ENCODE measurements at regions not wholly inside any gene's neighbourhood (a gene's known extent, or its start where the extent isn't known, plus 50 kb on each side); places are given as distances from the start of the nearest gene placed in this dataset.
"Not testable (repeated sequence)": the region's sequence is repeated elsewhere in the genome, so short reads cannot be mapped to it uniquely, and the experiment has no call there.

DNA sequence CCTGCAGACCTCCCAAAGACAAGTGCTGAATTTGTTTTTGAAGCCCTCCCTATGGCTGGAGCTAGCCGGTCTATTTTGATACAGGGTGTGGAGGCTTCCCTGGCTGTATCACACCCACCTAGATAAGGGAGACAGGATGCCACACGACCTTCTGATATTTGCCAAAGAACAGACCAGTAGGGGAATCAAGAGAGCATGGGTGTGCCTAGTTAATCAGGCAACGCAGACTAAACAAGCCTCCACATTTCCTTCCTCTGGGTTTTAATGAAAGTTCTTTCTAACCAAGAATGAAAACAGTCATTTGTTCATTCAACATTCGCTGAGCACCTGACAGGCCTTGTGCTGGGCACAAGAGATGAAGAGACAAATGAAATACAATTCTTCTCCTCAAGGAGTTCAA lies 446.8 kb downstream of the PLPP3 start:
- no peak for DNase-seq (ENCODE audit: low spot score)
- in situ Hi-C loops (cut with MboI; ENCODE audit: low sequenced_read_pairs, unreplicated experiment): no loop called here
- TF ChIP-seq, protein P1, sequence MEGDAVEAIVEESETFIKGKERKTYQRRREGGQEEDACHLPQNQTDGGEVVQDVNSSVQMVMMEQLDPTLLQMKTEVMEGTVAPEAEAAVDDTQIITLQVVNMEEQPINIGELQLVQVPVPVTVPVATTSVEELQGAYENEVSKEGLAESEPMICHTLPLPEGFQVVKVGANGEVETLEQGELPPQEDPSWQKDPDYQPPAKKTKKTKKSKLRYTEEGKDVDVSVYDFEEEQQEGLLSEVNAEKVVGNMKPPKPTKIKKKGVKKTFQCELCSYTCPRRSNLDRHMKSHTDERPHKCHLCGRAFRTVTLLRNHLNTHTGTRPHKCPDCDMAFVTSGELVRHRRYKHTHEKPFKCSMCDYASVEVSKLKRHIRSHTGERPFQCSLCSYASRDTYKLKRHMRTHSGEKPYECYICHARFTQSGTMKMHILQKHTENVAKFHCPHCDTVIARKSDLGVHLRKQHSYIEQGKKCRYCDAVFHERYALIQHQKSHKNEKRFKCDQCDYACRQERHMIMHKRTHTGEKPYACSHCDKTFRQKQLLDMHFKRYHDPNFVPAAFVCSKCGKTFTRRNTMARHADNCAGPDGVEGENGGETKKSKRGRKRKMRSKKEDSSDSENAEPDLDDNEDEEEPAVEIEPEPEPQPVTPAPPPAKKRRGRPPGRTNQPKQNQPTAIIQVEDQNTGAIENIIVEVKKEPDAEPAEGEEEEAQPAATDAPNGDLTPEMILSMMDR (IDR thresholded peaks at IDR 0.05; ENCODE audit: borderline replicate concordance, control extremely low read depth, extremely low read depth, insufficient read depth, missing control alignments): no peak

- TF ChIP-seq, protein P1 (IDR thresholded peaks at IDR 0.05; ENCODE audit: borderline replicate concordance, control extremely low read depth, extremely low read depth, insufficient read depth, missing control alignments): no peak
- DNase-seq (ENCODE audit: low spot score): no peak
- in situ Hi-C loops (cut with MboI; ENCODE audit: low sequenced_read_pairs, unreplicated experiment): no loop called here
These were observed 449.5 kb downstream of the PLPP3 start for GRCh38 chr1:56129837-56130236.

DNA sequence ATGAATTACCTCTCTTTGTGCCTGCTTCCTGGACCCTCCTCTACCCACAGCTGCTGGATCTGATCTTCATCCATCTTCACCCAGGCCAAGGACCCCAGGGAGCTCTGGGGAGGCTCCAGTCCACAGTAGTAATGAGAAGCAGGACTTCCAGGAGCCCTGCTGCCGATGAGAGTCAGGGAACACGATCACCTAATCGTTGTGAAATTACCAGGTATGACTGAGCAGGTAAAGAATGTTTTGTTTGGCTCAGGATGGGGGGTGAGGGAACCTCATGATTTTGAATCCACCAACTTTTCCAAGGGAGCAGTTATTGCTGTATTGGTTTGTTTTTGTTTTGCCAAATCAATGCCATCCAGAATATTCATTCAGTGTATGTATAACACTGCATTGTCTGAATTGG lies 454.0 kb downstream of the PLPP3 start:
- in situ Hi-C loops (cut with MboI; ENCODE audit: low sequenced_read_pairs, unreplicated experiment): no loop called here
- TF ChIP-seq, protein P1 (IDR thresholded peaks at IDR 0.05; ENCODE audit: borderline replicate concordance, control extremely low read depth, extremely low read depth, insufficient read depth, missing control alignments): no peak
- DNase-seq (ENCODE audit: low spot score): no peak

DNA sequence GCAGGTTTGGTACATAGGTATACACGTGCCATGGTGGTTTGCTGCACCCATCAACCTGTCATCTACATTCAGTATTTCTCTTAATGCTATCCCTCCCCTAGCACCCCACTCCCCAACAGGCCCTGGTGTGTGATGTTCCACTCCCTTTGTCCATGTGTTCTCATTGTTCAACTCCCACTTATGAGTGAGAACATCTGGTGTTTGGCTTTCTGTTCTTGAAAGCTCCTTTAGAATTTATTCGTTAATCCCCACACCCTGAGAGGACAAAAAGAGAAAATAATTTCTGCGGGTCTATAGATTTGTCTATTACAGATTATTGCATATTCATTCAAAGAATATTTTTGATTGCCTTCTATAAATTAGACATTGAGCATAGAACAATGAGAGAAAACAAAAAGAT lies 455.5 kb downstream of the PLPP3 start:
- TF ChIP-seq, protein P1 (IDR thresholded peaks at IDR 0.05; ENCODE audit: borderline replicate concordance, control extremely low read depth, extremely low read depth, insufficient read depth, missing control alignments): no peak
- in situ Hi-C loops (cut with MboI; ENCODE audit: low sequenced_read_pairs, unreplicated experiment): no loop called here
- DNase-seq (ENCODE audit: low spot score): no peak

- in situ Hi-C loops (cut with MboI; ENCODE audit: low sequenced_read_pairs, unreplicated experiment): no loop called here
- DNase-seq (ENCODE audit: low spot score): no peak
- TF ChIP-seq, protein P1 (IDR thresholded peaks at IDR 0.05; ENCODE audit: borderline replicate concordance, control extremely low read depth, extremely low read depth, insufficient read depth, missing control alignments): no peak
These were observed 455.9 kb downstream of the PLPP3 start for GRCh38 chr1:56123421-56123820.

DNA sequence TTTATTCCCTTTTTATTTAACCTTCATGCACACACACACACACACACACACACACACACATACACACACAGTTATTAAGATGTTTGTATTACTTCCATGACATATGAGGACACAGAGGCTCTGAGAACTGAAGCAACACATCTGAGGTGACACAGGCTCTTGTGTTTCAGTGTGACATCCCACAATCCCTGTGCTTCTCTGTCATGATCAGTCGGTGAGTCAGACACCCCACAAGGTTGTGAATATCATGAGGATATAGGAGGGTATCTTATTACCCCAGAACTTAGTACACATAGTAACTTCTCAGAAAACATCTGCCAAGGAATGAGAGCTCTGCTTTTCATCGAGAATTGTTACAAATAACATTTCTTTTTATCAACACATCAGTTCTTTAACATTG lies 459.3 kb downstream of the PLPP3 start:
- in situ Hi-C loops (cut with MboI; ENCODE audit: low sequenced_read_pairs, unreplicated experiment): no loop called here
- DNase-seq (ENCODE audit: low spot score): no peak
- TF ChIP-seq, protein P1 (IDR thresholded peaks at IDR 0.05; ENCODE audit: borderline replicate concordance, control extremely low read depth, extremely low read depth, insufficient read depth, missing control alignments): no peak

GRCh38 chr1:56118676-56119075 lies 460.7 kb downstream of the PLPP3 start:
- in situ Hi-C loops (cut with MboI; ENCODE audit: low sequenced_read_pairs, unreplicated experiment); DNase-seq (ENCODE audit: low spot score): not testable (repeated sequence)

All from GM13976 (cell line).